D721Med (cell line): ENCODE measurements at regions not wholly inside any gene's neighbourhood (a gene's known extent, or its start where the extent isn't known, plus 50 kb on each side); places are given as distances from the start of the nearest gene placed in this dataset.
"Not testable (repeated sequence)": the region's sequence is repeated elsewhere in the genome, so short reads cannot be mapped to it uniquely, and the experiment has no call there.

Source experiments
- DNase-seq: peaks from one replicate; pipeline ENCODE4 v3.0.0; 2011; ENCODE audit warnings: low spot score; ENCODE audit not compliant: insufficient read length
- FAIRE-seq: peaks from 2 replicates; lab custom pipeline; 2011; peaks lifted over from hg19 to GRCh38; lab: Jason Lieb, UNC
- TF ChIP-seq, protein P1 (sequence below): IDR thresholded peaks from 2 replicates; pipeline ENCODE4 v1.5.1; 2012; ENCODE audit warnings: mild to moderate bottlenecking, control low read depth; ENCODE audit not compliant: insufficient read depth; ENCODE audit errors: missing control alignments

- no peak for DNase-seq
- TF ChIP-seq, protein P1, sequence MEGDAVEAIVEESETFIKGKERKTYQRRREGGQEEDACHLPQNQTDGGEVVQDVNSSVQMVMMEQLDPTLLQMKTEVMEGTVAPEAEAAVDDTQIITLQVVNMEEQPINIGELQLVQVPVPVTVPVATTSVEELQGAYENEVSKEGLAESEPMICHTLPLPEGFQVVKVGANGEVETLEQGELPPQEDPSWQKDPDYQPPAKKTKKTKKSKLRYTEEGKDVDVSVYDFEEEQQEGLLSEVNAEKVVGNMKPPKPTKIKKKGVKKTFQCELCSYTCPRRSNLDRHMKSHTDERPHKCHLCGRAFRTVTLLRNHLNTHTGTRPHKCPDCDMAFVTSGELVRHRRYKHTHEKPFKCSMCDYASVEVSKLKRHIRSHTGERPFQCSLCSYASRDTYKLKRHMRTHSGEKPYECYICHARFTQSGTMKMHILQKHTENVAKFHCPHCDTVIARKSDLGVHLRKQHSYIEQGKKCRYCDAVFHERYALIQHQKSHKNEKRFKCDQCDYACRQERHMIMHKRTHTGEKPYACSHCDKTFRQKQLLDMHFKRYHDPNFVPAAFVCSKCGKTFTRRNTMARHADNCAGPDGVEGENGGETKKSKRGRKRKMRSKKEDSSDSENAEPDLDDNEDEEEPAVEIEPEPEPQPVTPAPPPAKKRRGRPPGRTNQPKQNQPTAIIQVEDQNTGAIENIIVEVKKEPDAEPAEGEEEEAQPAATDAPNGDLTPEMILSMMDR = no peak
- no peak for FAIRE-seq
Measured at GRCh38 chr6:92109256-92109655, 1310.1 kb downstream of the EPHA7 start.

DNA sequence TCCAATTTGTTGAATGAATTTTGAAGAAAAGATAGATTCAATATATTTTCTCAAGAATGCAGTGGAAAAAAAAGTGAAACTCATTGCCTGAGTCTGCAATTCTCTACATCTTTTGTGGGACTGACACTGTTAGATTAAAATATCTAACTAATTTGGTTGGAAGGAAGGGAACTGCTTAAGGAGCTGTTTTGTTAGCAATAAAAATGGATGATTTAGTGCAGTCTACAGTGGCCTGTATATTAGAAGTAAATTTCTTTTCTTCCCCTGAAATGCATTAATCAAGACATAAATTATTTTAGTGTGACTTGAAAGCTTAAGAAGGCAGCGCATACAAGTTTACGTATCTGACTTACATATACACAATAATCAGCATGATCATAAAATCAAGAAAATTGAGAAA is 1332.6 kb downstream of the EPHA7 start:
- TF ChIP-seq, protein P1 = no peak
- FAIRE-seq = no peak
- DNase-seq = no peak

GRCh38 chr6:92083914-92084313 is 1335.4 kb downstream of the EPHA7 start:
- DNase-seq, FAIRE-seq: not testable (repeated sequence)

DNA sequence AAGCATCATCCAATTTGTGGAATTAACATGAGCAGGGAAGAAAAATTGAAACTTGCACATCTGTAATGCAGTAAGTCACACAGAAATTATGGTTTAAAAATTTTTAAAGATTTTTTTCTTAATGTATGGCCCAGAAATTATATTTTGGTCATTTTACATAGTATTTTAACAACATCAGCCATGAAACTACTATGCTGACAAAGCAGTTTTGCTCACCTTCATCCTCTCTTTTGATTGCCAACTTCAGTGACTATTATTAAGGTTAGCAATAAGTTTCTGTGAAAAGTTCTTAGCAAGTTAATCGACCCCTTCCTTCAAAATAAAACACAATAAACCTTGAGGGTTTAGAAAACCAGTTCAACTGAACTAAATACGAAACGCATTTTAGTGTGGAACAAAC is 1347.0 kb downstream of the EPHA7 start:
- TF ChIP-seq, protein P1 = no peak
- DNase-seq (no peak), FAIRE-seq (no peak)

GRCh38 chr6:92069781-92070180 is 1349.6 kb downstream of the EPHA7 start:
- TF ChIP-seq, protein P1 = no peak
- DNase-seq (no peak), FAIRE-seq (no peak)

DNA sequence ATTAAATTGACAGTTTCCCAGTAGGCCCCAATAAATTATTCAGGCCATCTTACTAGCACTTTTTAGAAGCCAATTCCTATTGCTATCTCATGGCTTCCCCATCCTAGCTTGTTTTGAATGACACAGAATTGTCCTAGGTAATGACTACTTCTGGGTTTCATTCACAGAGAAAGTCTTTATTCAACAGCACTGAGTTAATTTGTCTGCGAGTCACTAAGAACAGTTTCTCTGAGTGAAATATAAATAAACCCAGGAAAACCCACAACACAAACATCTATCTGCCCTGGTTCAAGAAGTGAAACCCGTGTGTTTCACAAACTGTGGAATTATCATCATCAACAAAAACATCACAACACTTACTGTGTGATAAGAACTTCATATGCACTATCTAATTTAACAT is 1366.8 kb downstream of the EPHA7 start:
- DNase-seq (no peak), FAIRE-seq (no peak)
- TF ChIP-seq, protein P1 = no peak

DNA sequence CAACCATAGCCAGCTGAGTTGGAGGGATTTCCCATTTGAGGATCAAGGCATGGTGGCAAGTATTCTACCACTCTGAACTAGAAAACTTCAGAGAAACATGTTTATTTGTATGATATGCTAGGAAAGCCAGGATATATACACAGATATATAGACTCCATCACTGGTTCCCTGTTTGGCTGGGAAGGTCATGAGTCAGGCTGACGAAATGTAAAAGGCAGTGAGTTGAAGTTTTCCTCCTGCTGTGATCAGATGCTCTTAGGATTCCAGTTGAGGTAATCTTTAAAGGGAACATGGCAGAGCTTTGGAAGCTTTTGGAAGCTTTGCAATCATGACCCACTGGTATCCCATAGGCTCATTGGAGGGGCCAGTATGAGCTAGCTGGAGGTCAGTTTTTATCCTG is 1369.1 kb downstream of the EPHA7 start:
- TF ChIP-seq, protein P1 = no peak
- FAIRE-seq = no peak
- no peak for DNase-seq

DNA sequence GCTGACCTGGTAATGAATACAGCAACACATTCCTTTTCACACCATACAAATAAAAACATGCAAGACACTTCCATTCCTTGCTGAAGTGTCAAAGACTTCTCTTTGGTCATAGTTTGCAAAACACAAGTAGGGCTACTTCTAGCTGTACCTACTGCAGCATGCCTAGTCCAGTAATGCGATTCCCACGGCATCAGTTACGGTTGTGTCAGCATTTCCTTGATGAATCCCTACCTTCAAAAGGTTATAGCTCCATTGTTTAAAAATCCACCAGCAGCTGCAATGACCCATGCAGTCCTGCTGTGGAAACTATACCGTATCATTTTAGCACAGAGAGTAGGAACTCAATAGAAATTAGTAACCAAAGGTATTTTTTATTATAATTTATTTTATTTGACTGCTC is 1371.5 kb downstream of the EPHA7 start:
- DNase-seq (no peak), FAIRE-seq (no peak)
- TF ChIP-seq, protein P1 = no peak
